Left lobe of liver (tissue), 2 donors: ENCODE measurements at regions not wholly inside any gene's neighbourhood (a gene's known extent, or its start where the extent isn't known, plus 50 kb on each side); places are given as distances from the start of the nearest gene placed in this dataset.
"Not testable (repeated sequence)": the region's sequence is repeated elsewhere in the genome, so short reads cannot be mapped to it uniquely, and the experiment has no call there.

Experiments used
- ATAC-seq: fragments of 200-7000 bp; cut with Tn5 transposase; one replicate; pipeline ENCODE4 v1.9.1; 2020; ENCODE audit warnings: mild to moderate bottlenecking, moderate library complexity
- DNase-seq: peaks from one replicate; pipeline ENCODE4 v3.0.0-alpha.2; 2020; ENCODE audit warnings: low spot score
- donor health status: DM: no; HTN: no; CAD: no; lungs with moderate emphysema.
- donor health status: DM: no; HTN: yes; CAD: no.

- ATAC-seq: no peak
- DNase-seq: no peak
Observed at GRCh38 chr16:16928532-16929109, 542.1 kb downstream of the XYLT1 start.

GRCh38 chr16:16930309-16931000, 540.3 kb downstream of the XYLT1 start:
- no peak for DNase-seq
- no peak for ATAC-seq

GRCh38 chr16:16933861-16934260, 536.9 kb downstream of the XYLT1 start:
- no peak for ATAC-seq
- DNase-seq: no peak

GRCh38 chr16:16934660-16935059, 536.1 kb downstream of the XYLT1 start:
- DNase-seq: no peak
- no peak for ATAC-seq

- DNase-seq, ATAC-seq: not testable (repeated sequence)
Observed at GRCh38 chr16:16935909-16936308, 534.9 kb downstream of the XYLT1 start.

GRCh38 chr16:16937576-16937975, 533.2 kb downstream of the XYLT1 start:
- no peak for DNase-seq
- no peak for ATAC-seq

- no peak for ATAC-seq
- no peak for DNase-seq
Observed at GRCh38 chr16:16938009-16938408, 532.8 kb downstream of the XYLT1 start.

- ATAC-seq: no peak
Observed at GRCh38 chr16:16938980-16939379, 531.8 kb downstream of the XYLT1 start.

GRCh38 chr16:16940351-16940750, 530.4 kb downstream of the XYLT1 start:
- no peak for ATAC-seq
- DNase-seq: no peak

More at GRCh38 chr16:16938980-16939379, 531.8 kb downstream of the XYLT1 start:
- no peak for DNase-seq

- DNase-seq, ATAC-seq: not testable (repeated sequence)
Observed at GRCh38 chr16:16942849-16943248, 527.9 kb downstream of the XYLT1 start.

- no peak for ATAC-seq
Observed at GRCh38 chr16:16945207-16945606, 525.6 kb downstream of the XYLT1 start.

GRCh38 chr16:16956376-16956775, 514.4 kb downstream of the XYLT1 start:
- no peak for ATAC-seq

More at GRCh38 chr16:16945207-16945606, 525.6 kb downstream of the XYLT1 start:
- no peak for DNase-seq

GRCh38 chr16:16960785-16961184, 510.0 kb downstream of the XYLT1 start:
- ATAC-seq: no peak
- no peak for DNase-seq

More at GRCh38 chr16:16956376-16956775, 514.4 kb downstream of the XYLT1 start:
- DNase-seq: no peak

GRCh38 chr16:16966439-16966838, 504.3 kb downstream of the XYLT1 start:
- no peak for ATAC-seq

GRCh38 chr16:16971042-16971441, 499.7 kb downstream of the XYLT1 start:
- DNase-seq (no peak), ATAC-seq (no peak)

More at GRCh38 chr16:16966439-16966838, 504.3 kb downstream of the XYLT1 start:
- DNase-seq: no peak

GRCh38 chr16:16972831-16973230, 497.9 kb downstream of the XYLT1 start:
- no peak for ATAC-seq
- no peak for DNase-seq

- no peak for DNase-seq
- ATAC-seq: no peak
Observed at GRCh38 chr16:16973707-16974591, 496.8 kb downstream of the XYLT1 start.

GRCh38 chr16:16982614-16983013, 488.1 kb downstream of the XYLT1 start:
- DNase-seq (no peak), ATAC-seq (no peak)

- DNase-seq (no peak), ATAC-seq (no peak)
Observed at GRCh38 chr16:16983582-16983981, 487.2 kb downstream of the XYLT1 start.

GRCh38 chr16:16984091-16984490, 486.7 kb downstream of the XYLT1 start:
- not testable (repeated sequence) for DNase-seq, ATAC-seq

- ATAC-seq (no peak), DNase-seq (no peak)
Observed at GRCh38 chr16:16985707-16986106, 485.1 kb downstream of the XYLT1 start.
